HG03521 (cell line): ENCODE measurements at regions not wholly inside any gene's neighbourhood (a gene's known extent, or its start where the extent isn't known, plus 50 kb on each side); places are given as distances from the start of the nearest gene placed in this dataset.
"Not testable (repeated sequence)": the region's sequence is repeated elsewhere in the genome, so short reads cannot be mapped to it uniquely, and the experiment has no call there.

Experiments used
- ATAC-seq: cut with Tn5 transposase; IDR thresholded peaks from one replicate; pipeline ENCODE4 v1.9.1; 2021; ENCODE audit warnings: mild to moderate bottlenecking, moderate library complexity; ENCODE audit not compliant: unreplicated experiment

- not testable (repeated sequence) for ATAC-seq
Measured at GRCh38 chr2:111602259-111602658, 281.7 kb downstream of the ANAPC1 start.

- ATAC-seq, result not testable (repeated sequence)
Measured at GRCh38 chr2:111605798-111606197, 278.2 kb downstream of the ANAPC1 start.

- ATAC-seq, result not testable (repeated sequence)
Measured at GRCh38 chr2:111606632-111607031, 277.4 kb downstream of the ANAPC1 start.

- ATAC-seq, result not testable (repeated sequence)
Measured at GRCh38 chr2:111609146-111609844, 274.7 kb downstream of the ANAPC1 start.

- not testable (repeated sequence) for ATAC-seq
Measured at GRCh38 chr2:111610035-111610434, 274.0 kb downstream of the ANAPC1 start.

GRCh38 chr2:111616651-111617218 is 267.3 kb downstream of the ANAPC1 start:
- ATAC-seq, result no peak

- no peak for ATAC-seq
Measured at GRCh38 chr2:111617299-111618225, 266.4 kb downstream of the ANAPC1 start.

- no peak for ATAC-seq
Measured at GRCh38 chr2:111618226-111618977, 265.6 kb downstream of the ANAPC1 start.

- ATAC-seq, result no peak
Measured at GRCh38 chr2:111618978-111619902, 264.8 kb downstream of the ANAPC1 start.

GRCh38 chr2:111620281-111620680 is 263.7 kb downstream of the ANAPC1 start:
- ATAC-seq, result no peak

- ATAC-seq, result no peak
Measured at GRCh38 chr2:111622859-111623258, 261.1 kb downstream of the ANAPC1 start.

GRCh38 chr2:111623380-111623779 is 260.6 kb downstream of the ANAPC1 start:
- ATAC-seq, result no peak

GRCh38 chr2:111624411-111625156 is 259.4 kb downstream of the ANAPC1 start:
- ATAC-seq, result no peak

GRCh38 chr2:111625157-111625537 is 258.8 kb downstream of the ANAPC1 start:
- ATAC-seq, result not testable (repeated sequence)

GRCh38 chr2:111626037-111626864 is 257.7 kb downstream of the ANAPC1 start:
- ATAC-seq, result no peak

- no peak for ATAC-seq
Measured at GRCh38 chr2:111626865-111627163, 257.2 kb downstream of the ANAPC1 start.

GRCh38 chr2:111627256-111627655 is 256.7 kb downstream of the ANAPC1 start:
- no peak for ATAC-seq

GRCh38 chr2:111628221-111628620 is 255.8 kb downstream of the ANAPC1 start:
- no peak for ATAC-seq
